ENCODE measurements at regions not wholly inside any gene's neighbourhood (a gene's known extent, or its start where the extent isn't known, plus 50 kb on each side); places are given as distances from the start of the nearest gene placed in this dataset.

- TF ChIP-seq CTCF (IDR thresholded peaks at IDR 0.05; ENCODE audit: poor library complexity) (no peak), EZH2 (IDR thresholded peaks at IDR 0.05; ENCODE audit: borderline replicate concordance) (no peak)
Observed at GRCh38 chr16:65774350-65774749, 592.1 kb upstream of the CDH5 start.
